BJ (cell line): ENCODE measurements at regions not wholly inside any gene's neighbourhood (a gene's known extent, or its start where the extent isn't known, plus 50 kb on each side); places are given as distances from the start of the nearest gene placed in this dataset.

Experiments
- CTCF ChIA-PET: fragments of 350-600 bp; formaldehyde crosslinking; extraction: SDS; loops from one replicate; lab custom pipeline; 2021; ENCODE audit warnings: antibody characterized with exemption, inconsistent platforms; lab: Yijun Ruan, JAX
- POLR2A ChIA-PET: fragments of 300-600 bp; sonication (Branson Sonifier 250); formaldehyde crosslinking; extraction: SDS; loops from one replicate; lab custom pipeline; 2021; ENCODE audit warnings: antibody characterized with exemption; lab: Charles Lee
- DNase-seq: peaks from one replicate; pipeline ENCODE4 v3.0.0-alpha.2; 2011; ENCODE audit warnings: low read depth
- H3K27me3 ChIP-seq: 2 replicates; pipeline ENCODE4 v1.6.0; 2011; ENCODE audit warnings: low read length; ENCODE audit not compliant: control insufficient read depth, insufficient read depth
- H3K36me3 ChIP-seq: 2 replicates; pipeline ENCODE4 v1.5.1; 2011; ENCODE audit warnings: low read length; ENCODE audit not compliant: control insufficient read depth, insufficient read depth
- H3K4me3 ChIP-seq: 2 replicates; pipeline ENCODE4 v1.5.1; 2011; ENCODE audit warnings: low read depth, mild to moderate bottlenecking, control low read depth, low read length
- CTCF ChIP-seq: IDR thresholded peaks from 2 replicates; pipeline ENCODE4 v1.5.1; 2011; ENCODE audit warnings: low read depth, mild to moderate bottlenecking, control low read depth, inconsistent platforms, low read length, moderate library complexity; ENCODE audit not compliant: insufficient read depth

- ChIA-PET POLR2A (no interaction called here), CTCF (no interaction called here)
- no peak for TF ChIP-seq CTCF
- no peaks in the 10 kb centered on the region for H3K36me3 ChIP-seq
- no peaks in the 10 kb centered on the region; the same call in 1 of the 2 replicates for H3K27me3 ChIP-seq
- DNase-seq = no peak
- no peak overlapping the region for H3K4me3 ChIP-seq
These were observed 75.9 kb downstream of the TMEM18 start for GRCh38 chr2:601387-601698.

GRCh38 chr2:600542-601386, 76.4 kb downstream of the TMEM18 start:
- TF ChIP-seq CTCF = no peak
- Histone ChIP-seq H3K27me3 (no peaks in the 10 kb centered on the region; the same call in 1 of the 2 replicates), H3K4me3 (no peak overlapping the region), H3K36me3 (no peaks in the 10 kb centered on the region)
- POLR2A ChIA-PET = no interaction called here
- CTCF ChIA-PET = no interaction called here
- DNase-seq = no peak

GRCh38 chr2:599601-600000, 77.6 kb downstream of the TMEM18 start:
- no peaks in the 10 kb centered on the region for H3K36me3 ChIP-seq
- ChIA-PET CTCF (no interaction called here), POLR2A (no interaction called here)
- no peak for TF ChIP-seq CTCF
- DNase-seq = no peak
- H3K4me3 ChIP-seq = no peak overlapping the region
- no peaks in the 10 kb centered on the region; the same call in 1 of the 2 replicates for H3K27me3 ChIP-seq

GRCh38 chr2:598058-598802, 79.0 kb downstream of the TMEM18 start:
- no peak overlapping the region for H3K4me3 ChIP-seq
- POLR2A ChIA-PET = no interaction called here
- CTCF ChIA-PET = no interaction called here
- no peaks in the 10 kb centered on the region; the same call in 1 of the 2 replicates for H3K27me3 ChIP-seq
- no peaks in the 10 kb centered on the region for H3K36me3 ChIP-seq
- TF ChIP-seq CTCF = no peak
- DNase-seq = no peak

- CTCF ChIA-PET = no interaction called here
- Histone ChIP-seq H3K4me3 (no peak overlapping the region), H3K36me3 (no peaks in the 10 kb centered on the region), H3K27me3 (no peaks in the 10 kb centered on the region; the same call in 1 of the 2 replicates)
- DNase-seq = no peak
- POLR2A ChIA-PET = no interaction called here
- TF ChIP-seq CTCF = no peak
These were observed 81.2 kb downstream of the TMEM18 start for GRCh38 chr2:595831-596592.
